ENCODE measurements at regions not wholly inside any gene's neighbourhood (a gene's known extent, or its start where the extent isn't known, plus 50 kb on each side); places are given as distances from the start of the nearest gene placed in this dataset.

DNA sequence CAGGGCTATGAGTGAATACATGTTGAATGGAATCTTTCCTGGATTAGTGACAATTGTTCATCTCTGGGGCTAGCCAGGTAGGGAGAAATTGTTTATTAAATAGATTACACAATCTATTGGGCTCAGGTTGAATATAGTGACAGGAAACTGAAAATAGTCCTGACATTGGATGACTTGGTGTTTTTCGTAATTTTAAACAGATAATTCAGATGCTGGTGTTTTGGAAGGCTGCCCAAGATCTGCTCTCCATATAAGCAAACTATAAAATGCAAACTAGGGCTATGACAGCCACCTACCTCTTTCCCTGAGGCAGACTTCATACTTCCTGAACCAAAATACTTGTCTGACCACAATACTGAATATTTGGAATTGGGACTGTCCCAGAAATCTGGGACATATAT lies 99.1 kb downstream of the ENC1 start:
- CTCF ChIA-PET: no interaction called here
- Mint-ChIP-seq H3K27me3 (peaks cover 5% of the 10 kb centered on the region), H3K4me3 (no peak overlapping the region), H3K4me1 (no peaks in the 10 kb centered on the region), H3K9me3 (no peaks in the 10 kb centered on the region), H3K36me3 (ENCODE audit: low read depth) (no peaks in the 10 kb centered on the region), H3K27ac (no peak overlapping the region)
- POLR2A ChIA-PET: interaction anchor here (0.6 kb wide), 1 partner anchor 100 kb away, joined by 3 read pairs; no protein-coding TSS in a partner anchor
- TF ChIP-seq, protein P1, sequence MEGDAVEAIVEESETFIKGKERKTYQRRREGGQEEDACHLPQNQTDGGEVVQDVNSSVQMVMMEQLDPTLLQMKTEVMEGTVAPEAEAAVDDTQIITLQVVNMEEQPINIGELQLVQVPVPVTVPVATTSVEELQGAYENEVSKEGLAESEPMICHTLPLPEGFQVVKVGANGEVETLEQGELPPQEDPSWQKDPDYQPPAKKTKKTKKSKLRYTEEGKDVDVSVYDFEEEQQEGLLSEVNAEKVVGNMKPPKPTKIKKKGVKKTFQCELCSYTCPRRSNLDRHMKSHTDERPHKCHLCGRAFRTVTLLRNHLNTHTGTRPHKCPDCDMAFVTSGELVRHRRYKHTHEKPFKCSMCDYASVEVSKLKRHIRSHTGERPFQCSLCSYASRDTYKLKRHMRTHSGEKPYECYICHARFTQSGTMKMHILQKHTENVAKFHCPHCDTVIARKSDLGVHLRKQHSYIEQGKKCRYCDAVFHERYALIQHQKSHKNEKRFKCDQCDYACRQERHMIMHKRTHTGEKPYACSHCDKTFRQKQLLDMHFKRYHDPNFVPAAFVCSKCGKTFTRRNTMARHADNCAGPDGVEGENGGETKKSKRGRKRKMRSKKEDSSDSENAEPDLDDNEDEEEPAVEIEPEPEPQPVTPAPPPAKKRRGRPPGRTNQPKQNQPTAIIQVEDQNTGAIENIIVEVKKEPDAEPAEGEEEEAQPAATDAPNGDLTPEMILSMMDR (IDR thresholded peaks at IDR 0.05): no peak
- intact Hi-C loops (cut with micrococcal nuclease): no loop called here
- ATAC-seq (ENCODE audit: low read depth): no peak
- DNase-seq: no peak

DNA sequence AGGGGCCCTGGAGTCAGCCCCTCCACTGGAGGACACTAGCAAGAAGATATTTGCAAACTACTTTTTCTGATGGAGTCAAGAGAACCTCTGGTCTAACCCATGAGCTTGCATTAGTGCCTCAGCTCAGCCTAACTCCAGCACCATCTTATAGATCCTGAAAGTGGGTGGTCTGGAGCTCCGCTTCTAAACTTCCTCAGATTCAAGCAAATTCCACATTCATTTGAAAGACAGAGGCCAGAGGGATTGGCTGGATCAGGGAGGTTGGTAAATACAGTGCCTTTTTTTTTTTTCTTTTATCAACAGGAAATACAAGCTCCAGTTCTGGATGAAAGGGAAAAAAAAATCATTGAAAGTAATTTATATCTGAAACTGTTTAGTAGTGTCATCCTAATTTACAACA lies 99.9 kb downstream of the ENC1 start:
- peaks cover under 1% of the 10 kb centered on the region for H3K9me3 Mint-ChIP-seq
- no peak overlapping the region for H3K4me3 Mint-ChIP-seq
- no peak overlapping the region for H3K27ac Mint-ChIP-seq
- H3K27me3 Mint-ChIP-seq: peaks cover 7% of the 10 kb centered on the region
- CTCF ChIA-PET: no interaction called here
- POLR2A ChIA-PET: interaction anchor here (0.6 kb wide), 1 partner anchor 101 kb away, joined by 3 read pairs; no protein-coding TSS in a partner anchor
- H3K4me1 Mint-ChIP-seq: no peaks in the 10 kb centered on the region
- no peaks in the 10 kb centered on the region for H3K36me3 Mint-ChIP-seq (ENCODE audit: low read depth)
- intact Hi-C loops (cut with micrococcal nuclease): no loop called here
- DNase-seq: no peak
- TF ChIP-seq, protein P1 (IDR thresholded peaks at IDR 0.05): no peak
- ATAC-seq (ENCODE audit: low read depth): no peak

DNA sequence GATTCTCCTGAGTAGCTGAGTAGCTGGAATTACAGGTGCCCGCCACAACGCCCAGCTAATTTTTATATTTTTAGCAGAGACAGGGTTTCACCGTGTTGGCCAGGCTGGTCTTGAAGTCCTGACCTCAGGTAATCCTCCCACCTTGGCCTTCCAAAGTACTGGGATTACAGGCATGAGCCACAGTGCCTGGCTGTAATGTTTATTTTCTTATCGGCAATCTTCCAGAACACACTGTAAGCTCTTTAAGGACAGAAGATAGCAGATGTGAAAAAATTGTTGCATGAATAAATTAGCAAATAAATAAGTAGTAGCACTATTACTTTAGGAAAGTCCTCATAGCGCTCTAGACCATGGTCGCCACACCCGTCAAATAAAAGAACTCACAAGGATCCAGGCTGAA lies 100.5 kb downstream of the ENC1 start:
- H3K9me3 Mint-ChIP-seq: peaks cover 3% of the 10 kb centered on the region
- no peaks in the 10 kb centered on the region for H3K36me3 Mint-ChIP-seq (ENCODE audit: low read depth)
- no peak for ATAC-seq (ENCODE audit: low read depth)
- intact Hi-C loops (cut with micrococcal nuclease): no loop called here
- no peaks in the 10 kb centered on the region for H3K4me1 Mint-ChIP-seq
- H3K27me3 Mint-ChIP-seq: peaks cover 7% of the 10 kb centered on the region
- no peak overlapping the region for H3K4me3 Mint-ChIP-seq
- CTCF ChIA-PET: no interaction called here
- no peak overlapping the region for H3K27ac Mint-ChIP-seq
- TF ChIP-seq, protein P1 (IDR thresholded peaks at IDR 0.05): no peak
- no peak for DNase-seq
- POLR2A ChIA-PET: no interaction called here

DNA sequence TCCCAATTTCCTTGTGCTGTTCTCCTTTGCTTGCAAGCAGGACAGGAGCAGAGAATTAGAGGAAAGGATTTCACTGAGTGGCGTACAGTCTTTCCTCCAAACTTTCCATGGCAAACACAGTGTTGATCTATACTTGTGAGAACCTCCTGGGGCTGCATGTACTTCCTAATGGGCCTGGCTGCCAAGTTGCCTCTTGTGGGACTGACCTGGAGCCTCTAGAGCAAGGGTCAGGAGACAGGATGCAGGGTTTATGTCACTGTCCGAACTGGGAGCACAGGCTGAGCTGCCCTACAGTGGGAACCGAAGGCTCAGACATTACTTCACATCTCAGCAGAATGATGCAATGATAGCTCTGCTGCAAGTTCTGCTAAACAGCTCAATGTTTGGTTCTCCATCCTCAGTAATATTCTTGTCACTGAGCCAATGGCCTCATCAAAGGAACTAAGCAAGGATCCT lies 102.3 kb downstream of the ENC1 start:
- ChIA-PET CTCF (no interaction called here), POLR2A (no interaction called here)
- TF ChIP-seq, protein P1 (IDR thresholded peaks at IDR 0.05): no peak
- Mint-ChIP-seq H3K9me3 (peaks cover 11% of the 10 kb centered on the region), H3K4me3 (no peak overlapping the region), H3K36me3 (ENCODE audit: low read depth) (no peaks in the 10 kb centered on the region), H3K27me3 (peaks cover 7% of the 10 kb centered on the region), H3K4me1 (no peaks in the 10 kb centered on the region), H3K27ac (no peak overlapping the region)
- intact Hi-C loops (cut with micrococcal nuclease): no loop called here
- ATAC-seq (ENCODE audit: low read depth) (no peak), DNase-seq (no peak)

DNA sequence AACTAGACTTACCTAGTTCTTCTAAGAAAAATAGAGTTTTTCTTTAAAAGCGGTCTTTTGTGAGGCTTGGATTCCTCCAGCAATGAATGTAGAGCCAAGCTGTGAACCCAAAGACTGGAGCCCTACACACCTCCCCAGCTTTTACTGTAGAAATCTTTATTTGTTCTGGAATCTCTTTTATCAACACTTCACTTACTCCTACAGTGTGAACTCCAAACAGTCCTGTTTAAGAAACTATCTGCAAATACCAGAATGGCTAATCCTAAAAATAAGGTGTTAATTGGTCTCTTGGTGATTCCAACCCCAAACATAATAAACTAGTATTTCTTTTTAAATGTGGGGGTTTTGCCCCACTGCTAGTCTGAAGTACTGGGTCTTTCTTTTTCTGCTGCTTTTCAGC lies 103.9 kb downstream of the ENC1 start:
- Mint-ChIP-seq H3K4me1 (no peaks in the 10 kb centered on the region), H3K4me3 (no peak overlapping the region), H3K36me3 (ENCODE audit: low read depth) (no peaks in the 10 kb centered on the region), H3K27me3 (peaks cover 7% of the 10 kb centered on the region), H3K27ac (no peak overlapping the region), H3K9me3 (peaks cover 15% of the 10 kb centered on the region)
- ChIA-PET CTCF (no interaction called here), POLR2A (no interaction called here)
- intact Hi-C loops (cut with micrococcal nuclease): no loop called here
- no peak for ATAC-seq (ENCODE audit: low read depth)
- TF ChIP-seq, protein P1 (IDR thresholded peaks at IDR 0.05): no peak
- DNase-seq: no peak

All from activated B cell treated with CpG ODN at 0.5 μM for 24 hours (primary cell).